ENCODE measurements at regions not wholly inside any gene's neighbourhood (a gene's known extent, or its start where the extent isn't known, plus 50 kb on each side); places are given as distances from the start of the nearest gene placed in this dataset.

GRCh38 chr7:115350764-115351163 lies 428.9 kb downstream of the MDFIC start:
- no peak overlapping the region for H3K4me3 ChIP-seq (ENCODE audit: severe bottlenecking)
- DNase-seq (ENCODE audit: low spot score), result no peak
- peaks cover 28% of the 10 kb centered on the region for H3K4me1 ChIP-seq (ENCODE audit: insufficient read depth, poor library complexity, severe bottlenecking)
- peaks cover 4% of the 10 kb centered on the region; the same call in 1 of the 2 replicates for H3K36me3 ChIP-seq (ENCODE audit: low read depth)
- H3K27me3 ChIP-seq (ENCODE audit: insufficient read depth, poor library complexity, severe bottlenecking), result no peaks in the 10 kb centered on the region
- peak overlapping the region; percentile 55 for H3K27ac ChIP-seq (ENCODE audit: poor library complexity, severe bottlenecking)
- 0 out of 3 replicates have a peak, but pooled peaks have one; percentile 24 for ATAC-seq (ENCODE audit: low read depth)
- H3K9me3 ChIP-seq (ENCODE audit: severe bottlenecking), result no peaks in the 10 kb centered on the region
- TF ChIP-seq, protein P1, sequence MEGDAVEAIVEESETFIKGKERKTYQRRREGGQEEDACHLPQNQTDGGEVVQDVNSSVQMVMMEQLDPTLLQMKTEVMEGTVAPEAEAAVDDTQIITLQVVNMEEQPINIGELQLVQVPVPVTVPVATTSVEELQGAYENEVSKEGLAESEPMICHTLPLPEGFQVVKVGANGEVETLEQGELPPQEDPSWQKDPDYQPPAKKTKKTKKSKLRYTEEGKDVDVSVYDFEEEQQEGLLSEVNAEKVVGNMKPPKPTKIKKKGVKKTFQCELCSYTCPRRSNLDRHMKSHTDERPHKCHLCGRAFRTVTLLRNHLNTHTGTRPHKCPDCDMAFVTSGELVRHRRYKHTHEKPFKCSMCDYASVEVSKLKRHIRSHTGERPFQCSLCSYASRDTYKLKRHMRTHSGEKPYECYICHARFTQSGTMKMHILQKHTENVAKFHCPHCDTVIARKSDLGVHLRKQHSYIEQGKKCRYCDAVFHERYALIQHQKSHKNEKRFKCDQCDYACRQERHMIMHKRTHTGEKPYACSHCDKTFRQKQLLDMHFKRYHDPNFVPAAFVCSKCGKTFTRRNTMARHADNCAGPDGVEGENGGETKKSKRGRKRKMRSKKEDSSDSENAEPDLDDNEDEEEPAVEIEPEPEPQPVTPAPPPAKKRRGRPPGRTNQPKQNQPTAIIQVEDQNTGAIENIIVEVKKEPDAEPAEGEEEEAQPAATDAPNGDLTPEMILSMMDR (IDR thresholded peaks at IDR 0.05; ENCODE audit: poor library complexity, severe bottlenecking), result no peak

DNA sequence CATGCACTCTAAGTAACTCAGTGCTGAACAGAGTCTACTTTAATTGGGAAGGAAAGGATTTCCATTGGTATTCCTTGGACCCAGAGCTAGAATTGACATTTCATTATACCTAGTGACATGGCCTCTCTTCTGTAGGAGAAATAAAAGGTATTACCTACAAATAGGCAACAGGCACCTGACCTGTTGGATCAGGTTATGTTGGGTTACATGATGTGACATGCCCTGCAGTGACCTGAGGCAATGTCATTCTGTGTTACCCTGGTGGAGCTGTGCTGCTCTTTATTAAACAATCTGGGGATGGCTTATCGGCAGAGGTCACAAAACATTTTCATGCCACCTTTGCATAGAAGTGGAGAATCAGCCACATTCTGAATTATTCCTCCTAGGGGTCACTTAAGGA lies 427.7 kb downstream of the MDFIC start:
- no peak for ATAC-seq (ENCODE audit: low read depth)
- no peak for DNase-seq (ENCODE audit: low spot score)
- Histone ChIP-seq H3K4me3 (ENCODE audit: severe bottlenecking) (no peak overlapping the region), H3K27ac (ENCODE audit: poor library complexity, severe bottlenecking) (no peak overlapping the region), H3K36me3 (ENCODE audit: low read depth) (peaks cover 4% of the 10 kb centered on the region; the same call in 1 of the 2 replicates), H3K27me3 (ENCODE audit: insufficient read depth, poor library complexity, severe bottlenecking) (no peaks in the 10 kb centered on the region), H3K4me1 (ENCODE audit: insufficient read depth, poor library complexity, severe bottlenecking) (peaks cover 28% of the 10 kb centered on the region), H3K9me3 (ENCODE audit: severe bottlenecking) (no peaks in the 10 kb centered on the region)
- TF ChIP-seq, protein P1 (IDR thresholded peaks at IDR 0.05; ENCODE audit: poor library complexity, severe bottlenecking), result no peak

- peaks cover 19% of the 10 kb centered on the region for H3K4me1 ChIP-seq (ENCODE audit: insufficient read depth, poor library complexity, severe bottlenecking)
- DNase-seq (ENCODE audit: low spot score) (no peak), ATAC-seq (ENCODE audit: low read depth) (no peak)
- H3K4me3 ChIP-seq (ENCODE audit: severe bottlenecking), result no peak overlapping the region
- no peaks in the 10 kb centered on the region for H3K27me3 ChIP-seq (ENCODE audit: insufficient read depth, poor library complexity, severe bottlenecking)
- H3K9me3 ChIP-seq (ENCODE audit: severe bottlenecking), result no peaks in the 10 kb centered on the region
- H3K36me3 ChIP-seq (ENCODE audit: low read depth), result peaks cover 2% of the 10 kb centered on the region; the same call in 1 of the 2 replicates
- TF ChIP-seq, protein P1 (IDR thresholded peaks at IDR 0.05; ENCODE audit: poor library complexity, severe bottlenecking), result no peak
- H3K27ac ChIP-seq (ENCODE audit: poor library complexity, severe bottlenecking), result no peak overlapping the region
Observed at GRCh38 chr7:115346685-115347084, 424.8 kb downstream of the MDFIC start.

GRCh38 chr7:115340828-115341227 lies 418.9 kb downstream of the MDFIC start:
- DNase-seq (ENCODE audit: low spot score), result no peak
- TF ChIP-seq, protein P1 (IDR thresholded peaks at IDR 0.05; ENCODE audit: poor library complexity, severe bottlenecking), result no peak
- H3K4me1 ChIP-seq (ENCODE audit: insufficient read depth, poor library complexity, severe bottlenecking), result peaks cover 10% of the 10 kb centered on the region
- peak overlapping the region; percentile 52 for H3K27ac ChIP-seq (ENCODE audit: poor library complexity, severe bottlenecking)
- H3K27me3 ChIP-seq (ENCODE audit: insufficient read depth, poor library complexity, severe bottlenecking), result no peaks in the 10 kb centered on the region
- peak; percentile 100 for ATAC-seq (ENCODE audit: low read depth)
- no peak overlapping the region for H3K4me3 ChIP-seq (ENCODE audit: severe bottlenecking)
- no peaks in the 10 kb centered on the region for H3K36me3 ChIP-seq (ENCODE audit: low read depth)
- H3K9me3 ChIP-seq (ENCODE audit: severe bottlenecking), result no peaks in the 10 kb centered on the region

DNA sequence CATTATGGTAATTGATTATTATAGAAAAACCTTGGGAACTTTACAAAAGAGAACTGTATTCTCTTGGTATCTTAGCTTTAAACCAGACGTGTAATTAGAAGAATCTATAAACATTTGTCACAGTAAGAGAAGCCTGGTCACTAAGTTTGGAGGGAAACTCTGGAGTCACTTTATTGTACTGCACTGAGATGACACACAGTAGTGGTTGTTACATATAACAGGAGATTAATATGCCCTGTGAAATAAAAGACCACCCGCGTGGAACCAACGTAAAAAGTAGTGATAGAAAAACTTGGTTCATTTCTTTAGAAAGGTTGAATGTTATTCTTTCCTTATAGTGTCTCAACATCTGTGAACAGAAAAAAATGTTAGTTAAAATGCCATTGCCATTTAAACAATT lies 416.1 kb downstream of the MDFIC start:
- no peaks in the 10 kb centered on the region for H3K36me3 ChIP-seq (ENCODE audit: low read depth)
- ATAC-seq (ENCODE audit: low read depth) (no peak), DNase-seq (ENCODE audit: low spot score) (no peak)

More for the DNA sequence above, 416.1 kb downstream of the MDFIC start:
- TF ChIP-seq, protein P1 (IDR thresholded peaks at IDR 0.05; ENCODE audit: poor library complexity, severe bottlenecking), result no peak
- Histone ChIP-seq H3K9me3 (ENCODE audit: severe bottlenecking) (no peaks in the 10 kb centered on the region), H3K27ac (ENCODE audit: poor library complexity, severe bottlenecking) (no peak overlapping the region), H3K27me3 (ENCODE audit: insufficient read depth, poor library complexity, severe bottlenecking) (no peaks in the 10 kb centered on the region), H3K4me3 (ENCODE audit: severe bottlenecking) (no peak overlapping the region), H3K4me1 (ENCODE audit: insufficient read depth, poor library complexity, severe bottlenecking) (peaks cover 10% of the 10 kb centered on the region)

All from RWPE2 (cell line).